Heart right ventricle (tissue), 16 donors: ENCODE measurements at regions not wholly inside any gene's neighbourhood (a gene's known extent, or its start where the extent isn't known, plus 50 kb on each side); places are given as distances from the start of the nearest gene placed in this dataset.

Source experiments
- ATAC-seq, 8 donors: fragments of 200-7000 bp; cut with Tn5 transposase; one replicate each; pipeline ENCODE4 v1.9.1; 2020; ENCODE audit warnings: mild to moderate bottlenecking in 8 of 8, moderate library complexity in 8 of 8, moderate number of reproducible peaks in 1 of 8
- DNase-seq, 2 donors: peaks; one replicate each; pipeline ENCODE4 v3.0.0-alpha.2; 2020
- H3K27ac ChIP-seq, 10 donors: fragments of 200-600 bp; sonication (generic) in 2 of 10; one replicate each; pipeline versions ENCODE4 v1.5.0 to v1.8.0; 2020 to 2022; ENCODE audit warnings: mild to moderate bottlenecking in 3 of 10
- H3K27me3 ChIP-seq, 7 donors: fragments of 200-600 bp; one replicate each; pipeline ENCODE4 v1.8.0; 2021 to 2022; ENCODE audit warnings: mild to moderate bottlenecking in 2 of 7
- H3K36me3 ChIP-seq, 9 donors: fragments of 200-600 bp; sonication (generic) in 1 of 9; one replicate each; pipeline versions ENCODE4 v1.5.0 to v1.8.0; 2020 to 2022; ENCODE audit warnings: mild to moderate bottlenecking in 2 of 9
- H3K4me1 ChIP-seq, 9 donors: fragments of 200-600 bp; sonication (generic) in 1 of 9; one replicate each; pipeline versions ENCODE4 v1.5.0 to v1.8.0; 2020 to 2022; ENCODE audit warnings: mild to moderate bottlenecking in 4 of 9
- H3K4me3 ChIP-seq, 10 donors: fragments of 200-600 bp; sonication (generic) in 2 of 10; one replicate each; pipeline versions ENCODE4 v1.5.0 to v1.8.0; 2020 to 2022; ENCODE audit warnings: mild to moderate bottlenecking in 7 of 10, moderate library complexity in 2 of 10
- H3K9me3 ChIP-seq, 11 donors: fragments of 200-600 bp in 10 of 11; sonication (generic) in 2 of 11; one replicate each; pipeline versions ENCODE4 v1.5.0 to v1.8.0; 2013 to 2022; ENCODE audit warnings: mild to moderate bottlenecking in 2 of 11, control low read depth in 1 of 11, moderate library complexity in 1 of 11
- WGBS, 2 donors: extraction: QIAGEN DNeasy Blood & Tissue Kit; methylation state at CpG; one replicate each; pipeline ENCODE4 v1.1.7; 2013; ENCODE audit warnings: inconsistent platforms in 1 of 2; 5-methylcytosine and 5-hydroxymethylcytosine counted together
- intact Hi-C, 10 donors: fragments of 100-400 bp; cut with DNase I; formaldehyde crosslinking; loops; one replicate each; pipeline versions ENCODE4 v1.11.1 to v1.14.2; 2022
- TF ChIP-seq, protein P1 (sequence below), 9 donors: fragments of 200-600 bp; sonication (generic) in 2 of 9; IDR thresholded peaks; one replicate each; pipeline versions ENCODE4 v1.5.0 to v1.8.0; 2021 to 2022; ENCODE audit warnings: antibody characterized with exemption in 9 of 9, mild to moderate bottlenecking in 5 of 9, moderate library complexity in 1 of 9
- donor health status: Arrhythmogenic right ventricular cardiomyopathy.
- donor health status: ischemic (EF 13 %, LVEDD 7.1; RV severe dilation, severe dysfunction).
- donor health status: healthy with polysubstance abuse.
- donor health status: DM: no; HTN: yes; CAD: no.
- donor health status: DM: no; HTN: no; CAD: no.
- donor health status: ischemic (EF 25% LVEDD 6.9; RV normal size, moderate dysfunction).
- donor health status: ischemic (EF 25% LVEDD 5.7; RV mildly dilated, moderate dysfunction).
- donor health status: healthy.
- donor health status: DM: yes; HTN: yes; CAD: no.
- donor health status: Ischemic cardiomyopathy.
- donor health status: ischemic (EF 35%, LVEDD 5.7; RV mildly dilated, moderate dysfunction).
- donor health status: nonischemic (EF 11% LVEDD 7.7; RV severe dilation, severe dysfunction).
- donor health status: DM: yes; HTN: yes; CAD: no.
- donor health status: PGD.
- donor health status: ischemic (EF 29% LVEDD 5.4; RV normal size, mild dysfunction).
- donor health status: nonischemic (EF 23%, LVEDD 6.1; RV moderate dilation, normal function).

DNA sequence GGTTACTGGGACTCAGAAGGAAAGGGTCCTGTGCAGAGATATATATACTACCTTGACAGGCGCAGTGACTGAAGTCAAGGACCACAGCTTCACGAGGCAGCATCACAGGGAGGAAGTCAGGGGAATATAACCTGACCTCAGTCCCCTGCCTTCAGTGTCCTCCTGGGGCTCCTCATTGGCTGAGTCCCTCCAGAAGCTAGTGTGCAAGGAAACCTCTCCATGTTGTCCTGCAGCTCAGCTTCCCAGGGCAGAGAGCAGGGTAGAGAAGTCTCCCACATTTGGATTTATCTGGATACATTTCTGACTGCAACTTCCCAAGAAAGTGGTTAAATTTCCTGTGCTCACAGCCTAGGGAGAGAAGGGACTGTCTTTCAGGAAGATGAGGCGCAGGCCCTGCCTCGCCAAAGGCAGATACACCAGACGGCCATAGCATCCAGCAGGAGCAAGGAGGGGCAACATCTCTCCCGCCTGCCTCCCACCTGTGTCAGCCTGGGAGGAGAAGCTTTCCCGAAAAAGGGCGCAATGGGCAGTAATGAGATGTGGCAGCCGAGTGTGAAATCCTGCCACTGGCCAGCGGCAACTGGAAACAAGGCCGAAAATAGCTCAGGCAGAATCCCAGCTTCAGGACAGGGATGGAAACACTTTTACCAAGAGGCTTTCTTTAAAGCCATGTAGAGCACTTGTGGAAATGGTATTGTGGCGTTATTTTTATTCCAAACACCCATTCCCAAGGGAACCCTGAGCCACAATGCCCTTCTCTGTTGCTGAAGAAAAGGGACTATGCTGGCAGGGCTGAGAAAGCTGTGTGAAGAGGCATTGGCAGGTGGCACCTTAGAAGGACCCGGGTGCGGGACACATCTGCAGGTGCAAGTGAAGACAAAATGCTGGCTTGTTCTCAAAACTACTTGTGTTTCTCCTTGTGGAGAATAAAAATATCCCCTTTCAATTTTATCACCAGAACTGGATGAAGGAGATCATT is 54.9 kb upstream of the HIF1A start:
- H3K9me3 ChIP-seq = no peaks in the 10 kb centered on the region
- H3K27ac ChIP-seq = peak overlapping the region in 6 of 10 donors; percentile 8 to 53 (median 33)
- peaks cover 0 to 19% (median 4%) of the 10 kb centered on the region in 9 donors for H3K4me1 ChIP-seq
- intact Hi-C loops = no loop called here
- WGBS, 2 donors = 56 to 61% methylated on average over 14 of the region's 14 CpGs
- TF ChIP-seq, protein P1, sequence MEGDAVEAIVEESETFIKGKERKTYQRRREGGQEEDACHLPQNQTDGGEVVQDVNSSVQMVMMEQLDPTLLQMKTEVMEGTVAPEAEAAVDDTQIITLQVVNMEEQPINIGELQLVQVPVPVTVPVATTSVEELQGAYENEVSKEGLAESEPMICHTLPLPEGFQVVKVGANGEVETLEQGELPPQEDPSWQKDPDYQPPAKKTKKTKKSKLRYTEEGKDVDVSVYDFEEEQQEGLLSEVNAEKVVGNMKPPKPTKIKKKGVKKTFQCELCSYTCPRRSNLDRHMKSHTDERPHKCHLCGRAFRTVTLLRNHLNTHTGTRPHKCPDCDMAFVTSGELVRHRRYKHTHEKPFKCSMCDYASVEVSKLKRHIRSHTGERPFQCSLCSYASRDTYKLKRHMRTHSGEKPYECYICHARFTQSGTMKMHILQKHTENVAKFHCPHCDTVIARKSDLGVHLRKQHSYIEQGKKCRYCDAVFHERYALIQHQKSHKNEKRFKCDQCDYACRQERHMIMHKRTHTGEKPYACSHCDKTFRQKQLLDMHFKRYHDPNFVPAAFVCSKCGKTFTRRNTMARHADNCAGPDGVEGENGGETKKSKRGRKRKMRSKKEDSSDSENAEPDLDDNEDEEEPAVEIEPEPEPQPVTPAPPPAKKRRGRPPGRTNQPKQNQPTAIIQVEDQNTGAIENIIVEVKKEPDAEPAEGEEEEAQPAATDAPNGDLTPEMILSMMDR (IDR thresholded peaks at IDR 0.05) = no peak
- DNase-seq (peak in 1 of 2 donors; percentile 16), ATAC-seq (peak in 7 of 8 donors; percentile 51 to 86 (median 79))
- no peaks in the 10 kb centered on the region for H3K36me3 ChIP-seq
- H3K27me3 ChIP-seq = no peaks in the 10 kb centered on the region
- H3K4me3 ChIP-seq = no peak overlapping the region

DNA sequence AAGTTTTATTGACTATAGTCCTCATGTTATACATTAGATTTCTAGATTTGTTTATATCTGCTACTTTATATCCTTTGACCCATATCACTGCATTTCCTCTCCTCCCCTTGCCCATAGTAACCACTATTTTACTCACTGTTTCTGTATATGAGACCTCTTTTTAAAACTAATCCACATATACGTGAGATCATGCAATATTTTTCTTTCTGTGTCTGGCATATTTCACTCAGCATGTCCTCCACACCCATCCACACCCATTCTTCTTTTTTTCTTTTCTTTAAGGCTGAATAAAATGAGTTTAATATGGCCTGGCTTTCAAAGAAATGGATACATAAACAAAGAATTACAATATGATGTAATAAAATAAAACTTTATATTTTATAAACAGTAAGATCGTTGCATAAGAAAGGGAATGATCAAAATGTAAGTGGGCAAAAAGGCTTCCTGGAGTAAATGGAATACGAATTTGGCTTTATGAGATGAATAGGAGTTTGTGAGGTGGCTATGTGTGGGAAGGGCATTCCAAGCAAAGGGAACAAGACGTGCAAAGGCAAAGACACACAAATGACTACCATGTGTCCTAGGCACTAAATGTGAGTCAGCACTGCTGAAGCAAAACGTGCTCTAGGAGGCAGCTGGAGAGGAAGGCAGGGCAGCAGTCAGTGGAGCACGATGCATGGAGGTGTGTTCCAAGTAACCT is 53.2 kb upstream of the HIF1A start:
- Histone ChIP-seq H3K4me3 (no peak overlapping the region), H3K36me3 (no peaks in the 10 kb centered on the region), H3K4me1 (peaks cover 0 to 11% (median 4%) of the 10 kb centered on the region in 9 donors), H3K27ac (no peak overlapping the region), H3K27me3 (no peaks in the 10 kb centered on the region), H3K9me3 (no peaks in the 10 kb centered on the region)
- intact Hi-C loops = no loop called here
- TF ChIP-seq, protein P1 (IDR thresholded peaks at IDR 0.05) = no peak
- no peak for ATAC-seq
- WGBS, 2 donors = 87 to 89% methylated on average over 6 of the region's 6 CpGs
- DNase-seq = no peak

DNA sequence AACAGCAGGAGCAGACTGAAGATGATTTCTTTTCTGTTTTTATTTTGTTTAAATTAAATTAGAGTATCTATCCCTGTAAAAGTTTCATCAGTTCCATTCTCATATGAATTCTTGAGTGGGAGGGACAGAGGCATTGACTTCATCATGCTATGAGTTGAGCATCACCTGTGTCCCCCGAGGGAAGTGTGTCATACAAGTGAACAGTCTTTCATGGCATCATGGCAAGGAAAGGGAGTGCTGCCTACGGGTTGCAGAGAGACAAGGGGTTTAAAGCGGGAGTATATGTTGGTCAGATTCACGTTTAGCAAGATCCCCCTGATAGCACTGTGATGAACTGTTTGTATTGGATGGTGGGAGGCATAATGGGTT is 52.7 kb upstream of the HIF1A start:
- H3K9me3 ChIP-seq = no peaks in the 10 kb centered on the region

DNA sequence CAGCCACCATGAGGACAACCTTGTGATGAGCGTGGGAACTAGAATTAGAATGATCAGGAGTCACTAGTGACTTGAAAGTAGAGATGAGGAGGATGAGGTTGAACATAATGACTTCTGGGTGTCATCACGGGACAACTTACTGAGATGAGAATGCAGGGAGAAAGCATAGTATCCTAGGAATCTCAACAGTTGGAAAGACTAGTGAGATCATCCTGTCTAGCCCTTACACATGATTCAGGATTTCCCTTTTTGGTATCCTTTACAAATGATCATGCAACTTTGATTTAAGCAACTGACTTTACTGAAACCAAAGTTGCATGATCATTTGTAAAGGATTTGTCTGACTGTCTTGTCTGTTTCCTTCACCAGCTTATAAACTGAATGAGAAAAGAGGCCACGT is 51.8 kb upstream of the HIF1A start:
- no peak for DNase-seq
- TF ChIP-seq, protein P1 (IDR thresholded peaks at IDR 0.05) = no peak
- H3K9me3 ChIP-seq = no peaks in the 10 kb centered on the region
- H3K4me1 ChIP-seq = peaks cover 0 to 11% (median 4%) of the 10 kb centered on the region in 9 donors
- H3K4me3 ChIP-seq = no peak overlapping the region
- no peak for ATAC-seq
- H3K36me3 ChIP-seq = no peaks in the 10 kb centered on the region
- H3K27ac ChIP-seq = no peak overlapping the region
- no peaks in the 10 kb centered on the region for H3K27me3 ChIP-seq
- 92 to 97% methylated on average over 3 of the region's 3 CpGs for WGBS, 2 donors
- intact Hi-C loops = no loop called here

More for the DNA sequence above, 52.7 kb upstream of the HIF1A start:
- DNase-seq = no peak
- 93 to 95% methylated on average over 4 of the region's 4 CpGs for WGBS, 2 donors
- Histone ChIP-seq H3K4me1 (peaks cover 0 to 11% (median 4%) of the 10 kb centered on the region in 9 donors), H3K4me3 (no peak overlapping the region), H3K27me3 (no peaks in the 10 kb centered on the region), H3K36me3 (no peaks in the 10 kb centered on the region), H3K27ac (no peak overlapping the region)
- ATAC-seq = no peak
- TF ChIP-seq, protein P1 (IDR thresholded peaks at IDR 0.05) = no peak
- intact Hi-C loops = no loop called here
